NOMO-1 treated with dmso at 0.1 percent for 144 hours (cell line): ENCODE measurements at regions not wholly inside any gene's neighbourhood (a gene's known extent, or its start where the extent isn't known, plus 50 kb on each side); places are given as distances from the start of the nearest gene placed in this dataset.
"Not testable (repeated sequence)": the region's sequence is repeated elsewhere in the genome, so short reads cannot be mapped to it uniquely, and the experiment has no call there.

Experiments used
- DNase-seq: peaks from one replicate; lab custom pipeline; 2025; ENCODE audit not compliant: unreplicated experiment; lab: John Stamatoyannopoulos, UW

DNA sequence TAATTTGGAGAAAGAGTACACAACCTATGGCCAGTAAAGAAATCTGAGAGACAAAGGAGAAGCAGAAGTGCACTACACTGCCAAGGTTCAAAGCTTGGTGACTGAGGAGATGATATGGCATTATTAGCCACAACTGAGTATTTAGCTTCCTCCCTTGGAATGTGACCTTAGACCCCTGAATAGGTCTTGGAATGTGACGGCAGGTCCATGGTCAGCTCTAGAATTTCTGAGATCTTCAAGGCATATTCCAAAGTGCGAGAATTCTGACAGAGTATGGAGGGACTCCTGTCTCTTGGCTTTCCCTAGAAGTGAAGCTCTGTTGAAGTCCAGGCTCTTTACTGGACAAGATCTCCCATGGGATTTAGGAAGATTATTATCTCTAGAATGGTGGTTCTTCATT lies 130.0 kb upstream of the FN1 start:
- DNase-seq, result no peak

DNA sequence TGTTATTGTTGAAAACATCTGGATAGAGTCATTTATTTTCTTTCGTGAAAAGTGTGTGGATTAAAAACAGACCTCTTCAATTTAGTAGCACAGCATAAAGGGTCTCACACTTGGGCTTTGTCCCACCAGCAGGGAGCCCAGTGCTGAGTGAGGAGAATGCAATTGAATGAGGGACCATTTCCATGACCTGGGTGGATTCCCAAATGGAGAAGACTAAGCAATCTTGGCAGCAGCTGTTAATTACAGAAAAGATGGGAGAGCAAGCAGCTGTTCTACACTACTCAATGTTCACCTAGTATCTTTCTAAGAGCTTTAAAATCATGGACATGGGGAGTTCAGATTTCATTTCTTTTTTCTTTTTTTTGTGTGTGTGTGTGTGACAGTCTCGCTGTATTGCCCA lies 121.8 kb upstream of the FN1 start:
- no peak for DNase-seq

DNA sequence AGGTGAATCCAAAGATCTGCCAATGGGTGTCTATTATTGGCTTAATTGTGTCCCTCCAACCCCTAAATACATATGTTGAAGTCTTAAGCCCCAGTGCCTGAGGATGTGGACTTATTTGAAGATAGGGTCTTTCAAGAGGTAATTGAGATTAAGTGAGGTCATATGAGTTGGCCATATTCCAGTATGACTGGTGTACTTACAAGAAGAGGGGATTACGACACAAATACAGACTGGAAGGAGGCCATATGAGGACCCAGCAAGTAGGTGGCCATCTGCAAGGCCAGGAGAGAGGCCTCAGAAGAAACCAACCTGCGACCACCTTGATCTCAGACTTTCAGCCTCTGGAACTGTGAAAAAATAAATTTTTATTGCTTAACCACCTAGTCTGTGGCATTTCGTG lies 121.1 kb upstream of the FN1 start:
- no peak for DNase-seq

- DNase-seq, result no peak
Observed at GRCh38 chr2:215554689-215555498, 119.0 kb upstream of the FN1 start.

DNA sequence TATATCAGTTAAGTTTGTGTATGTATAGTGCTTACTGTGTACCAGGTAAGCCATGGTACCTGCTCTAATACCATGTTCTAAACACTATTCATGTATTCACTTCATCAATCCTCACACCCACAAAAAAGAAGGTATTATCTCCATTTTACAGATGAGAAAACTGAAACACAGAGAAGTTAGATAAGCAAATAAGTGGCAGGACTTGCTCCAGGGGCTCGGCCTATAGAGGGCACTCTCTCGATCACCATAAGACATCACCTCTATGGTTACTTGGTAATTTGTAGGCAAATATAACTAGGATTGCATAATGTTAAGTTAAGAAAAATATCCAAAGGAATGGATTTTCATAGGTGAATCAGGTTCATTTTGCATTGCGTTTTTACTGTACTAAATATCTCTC lies 118.1 kb upstream of the FN1 start:
- DNase-seq, result no peak

- no peak for DNase-seq
Observed at GRCh38 chr2:215552144-215552580, 116.3 kb upstream of the FN1 start.

- DNase-seq, result no peak
Observed at GRCh38 chr2:215550331-215550730, 114.5 kb upstream of the FN1 start.

DNA sequence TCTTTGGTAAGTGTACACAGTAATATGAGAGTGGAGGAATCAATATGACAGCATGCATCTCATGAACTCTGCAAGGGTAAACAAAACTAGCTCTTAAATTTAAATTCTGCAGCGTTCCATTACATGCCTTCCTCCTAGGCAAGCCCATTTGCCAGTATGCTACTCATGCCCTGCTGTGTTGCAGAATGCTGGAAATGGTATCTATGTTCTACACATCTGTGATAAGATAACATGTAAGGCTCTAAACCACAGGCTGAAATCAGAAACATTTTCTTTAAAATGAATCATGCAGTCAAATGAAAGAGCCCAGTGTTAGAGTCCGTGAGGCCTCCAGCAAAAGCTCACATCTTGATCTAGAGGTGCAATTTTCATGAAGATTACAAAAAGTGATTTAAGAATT lies 112.8 kb upstream of the FN1 start:
- no peak for DNase-seq

GRCh38 chr2:215542690-215543089 lies 106.8 kb upstream of the FN1 start:
- no peak for DNase-seq

- DNase-seq, result no peak
Observed at GRCh38 chr2:215540658-215541057, 104.8 kb upstream of the FN1 start.

DNA sequence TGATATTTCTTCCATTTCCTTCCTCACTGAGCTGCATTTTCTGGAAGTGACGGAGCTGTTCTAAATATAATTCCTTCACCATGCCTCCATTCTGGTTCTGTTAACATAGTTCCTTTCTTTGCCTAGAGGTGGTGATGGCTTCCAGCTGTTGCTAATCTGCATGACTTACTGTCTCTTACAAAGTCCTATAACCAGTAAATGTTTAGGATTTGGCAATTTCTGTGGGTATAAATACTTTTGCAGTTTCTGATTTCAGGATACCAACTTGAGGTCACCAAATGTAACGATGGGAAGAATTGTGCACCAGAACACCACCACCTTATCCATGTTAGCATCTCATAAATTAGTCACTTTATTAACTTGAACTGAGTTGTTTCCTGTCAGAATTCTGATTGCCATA lies 101.7 kb upstream of the FN1 start:
- DNase-seq, result no peak

- no peak for DNase-seq
Observed at GRCh38 chr2:215536510-215536909, 100.6 kb upstream of the FN1 start.

DNA sequence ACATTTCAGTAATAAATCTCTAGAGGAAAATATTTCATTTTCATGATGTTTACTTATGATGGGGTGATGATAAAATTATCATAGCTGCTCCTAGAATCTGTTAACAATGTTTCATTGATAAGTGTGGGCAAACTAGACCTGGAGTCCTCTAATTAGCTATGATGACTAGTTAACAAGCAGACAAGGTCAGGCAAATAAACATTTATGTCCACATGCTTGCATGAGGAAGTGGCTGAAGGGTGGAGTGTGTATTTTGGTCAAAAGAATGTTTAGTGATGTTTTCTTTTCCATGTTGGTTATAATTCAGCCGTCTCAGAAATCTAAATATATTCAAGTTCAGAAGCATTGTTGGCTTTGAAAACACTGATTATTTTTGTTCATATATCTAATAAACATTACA lies 99.9 kb upstream of the FN1 start:
- no peak for DNase-seq

- DNase-seq, result no peak
Observed at GRCh38 chr2:215535125-215535668, 99.3 kb upstream of the FN1 start.

- DNase-seq, result not testable (repeated sequence)
Observed at GRCh38 chr2:215533716-215534115, 97.8 kb upstream of the FN1 start.

DNA sequence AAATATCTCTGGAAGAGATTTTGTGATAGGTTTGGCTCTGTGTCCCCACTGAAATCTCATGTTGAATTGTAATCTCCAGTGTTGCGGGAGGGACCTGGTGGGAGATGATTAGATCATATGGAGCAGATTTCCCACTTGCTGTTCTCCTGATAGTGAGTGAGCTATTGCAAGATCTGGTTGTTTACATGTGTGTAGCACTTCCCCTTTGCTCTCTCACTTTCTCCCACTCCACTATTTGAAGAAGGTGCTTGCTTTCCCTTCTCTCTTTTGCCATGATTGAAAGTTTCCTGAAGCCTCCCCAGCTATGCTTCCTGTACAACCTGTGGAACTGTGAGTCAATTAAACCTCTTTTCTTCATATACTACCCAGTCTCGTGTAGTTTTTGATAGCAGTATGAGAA lies 97.0 kb upstream of the FN1 start:
- DNase-seq, result no peak

DNA sequence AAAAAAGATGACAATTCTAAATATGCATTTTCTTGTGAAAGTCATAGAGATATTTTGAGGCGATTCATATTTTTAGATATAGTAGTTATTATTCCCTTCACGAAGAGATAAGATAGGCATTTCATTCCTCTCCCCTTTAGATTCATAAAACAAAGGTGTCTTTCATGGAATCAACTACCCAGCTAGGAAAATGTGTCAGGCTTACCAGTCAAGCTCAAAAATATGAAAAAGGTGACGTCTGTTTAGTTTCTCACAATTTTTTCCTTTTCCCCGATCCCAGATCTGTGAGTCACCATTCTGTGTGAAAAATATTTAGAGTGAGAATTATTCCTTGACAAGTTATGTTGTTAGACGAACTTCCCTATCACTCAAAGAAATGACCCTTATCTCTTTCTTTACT lies 95.4 kb upstream of the FN1 start:
- DNase-seq, result no peak

DNA sequence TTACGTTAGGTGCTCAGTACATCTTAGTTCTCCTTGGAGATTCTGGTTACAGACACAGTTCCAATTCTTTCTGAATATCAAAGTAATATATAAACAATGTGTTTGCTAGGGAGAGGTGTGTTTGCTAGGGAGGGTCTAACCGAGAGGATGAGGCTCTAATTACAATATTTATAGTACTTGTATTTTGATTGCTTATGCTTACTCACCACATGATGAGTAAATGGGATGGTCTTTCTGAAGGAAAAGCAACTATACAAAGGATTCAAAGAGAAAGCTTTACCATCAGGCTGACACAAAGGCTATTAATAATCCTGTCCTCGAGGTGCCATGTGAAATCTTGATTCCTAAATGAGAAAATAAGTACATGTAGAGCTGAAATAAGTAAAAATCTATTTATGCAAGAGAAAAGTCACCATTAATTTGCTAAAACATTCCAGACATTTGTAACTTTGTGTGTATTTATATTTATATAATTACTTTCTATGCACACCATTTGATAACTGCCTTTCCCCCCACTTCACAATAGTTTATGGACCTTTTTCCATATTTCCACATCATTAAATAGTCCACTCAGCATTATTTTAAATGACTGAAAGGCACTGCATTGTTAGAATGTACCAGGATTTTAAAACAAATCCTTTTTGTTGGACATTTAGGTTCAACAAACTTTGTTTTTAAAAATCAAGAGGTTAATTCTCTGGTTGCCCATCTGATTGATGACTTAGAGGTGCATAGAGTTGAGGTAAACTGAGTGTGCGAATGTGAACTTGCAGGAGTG lies 94.5 kb upstream of the FN1 start:
- DNase-seq, result no peak

DNA sequence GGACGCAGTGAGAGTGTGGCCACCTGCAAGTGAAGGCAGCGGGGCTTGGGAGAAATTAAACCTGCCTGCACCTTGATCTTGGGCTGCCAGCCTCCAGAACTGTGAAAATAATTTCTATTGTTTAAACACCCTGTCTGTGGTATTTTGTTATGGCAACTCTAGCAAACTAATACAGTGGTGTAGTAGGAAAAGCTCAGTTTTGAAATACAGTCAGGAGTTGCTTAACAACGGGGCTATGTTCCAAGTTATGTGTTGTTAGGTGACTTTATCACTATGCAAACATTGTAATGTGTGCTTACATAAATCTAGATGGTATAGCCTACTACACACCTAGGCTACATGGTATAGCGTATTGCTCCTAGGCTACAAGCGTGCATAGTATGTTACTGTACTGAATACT lies 93.4 kb upstream of the FN1 start:
- DNase-seq, result no peak

DNA sequence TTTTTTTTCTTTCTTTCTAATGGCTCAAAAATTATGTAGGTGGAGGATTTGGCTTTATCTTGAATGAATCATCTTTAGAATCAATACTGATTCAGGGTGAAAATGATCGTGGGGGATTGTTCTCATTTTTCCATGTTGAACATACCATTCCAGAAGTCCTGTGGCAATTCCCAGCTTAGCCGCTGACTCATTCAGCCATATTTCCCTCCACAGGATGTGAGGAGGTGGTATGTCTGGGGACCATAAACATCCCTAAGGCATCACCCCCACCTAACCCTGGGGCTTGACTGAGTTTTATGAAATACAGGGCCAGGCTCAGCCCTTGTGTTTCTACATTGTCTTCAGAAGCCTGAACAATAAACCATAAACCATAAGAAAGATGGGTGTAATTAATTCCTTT lies 92.7 kb upstream of the FN1 start:
- no peak for DNase-seq

DNA sequence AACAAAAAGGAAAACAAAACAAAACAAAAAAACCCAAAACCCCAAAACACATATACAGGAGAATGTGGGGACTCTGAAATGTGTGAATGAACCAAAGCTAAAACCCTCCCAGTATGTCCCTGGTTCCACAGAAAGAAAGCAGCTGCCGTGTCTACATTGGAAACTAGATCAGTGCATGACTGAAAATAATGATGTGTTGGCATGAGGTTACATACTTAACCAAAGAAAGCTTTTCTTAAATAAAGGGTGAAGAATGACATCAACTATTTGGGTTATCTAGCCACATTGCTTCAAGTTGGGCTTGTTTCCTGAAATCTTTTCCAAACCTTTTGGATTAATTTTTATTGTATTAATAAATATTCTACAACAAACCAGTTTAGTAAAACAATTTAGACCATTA lies 91.9 kb upstream of the FN1 start:
- no peak for DNase-seq

DNA sequence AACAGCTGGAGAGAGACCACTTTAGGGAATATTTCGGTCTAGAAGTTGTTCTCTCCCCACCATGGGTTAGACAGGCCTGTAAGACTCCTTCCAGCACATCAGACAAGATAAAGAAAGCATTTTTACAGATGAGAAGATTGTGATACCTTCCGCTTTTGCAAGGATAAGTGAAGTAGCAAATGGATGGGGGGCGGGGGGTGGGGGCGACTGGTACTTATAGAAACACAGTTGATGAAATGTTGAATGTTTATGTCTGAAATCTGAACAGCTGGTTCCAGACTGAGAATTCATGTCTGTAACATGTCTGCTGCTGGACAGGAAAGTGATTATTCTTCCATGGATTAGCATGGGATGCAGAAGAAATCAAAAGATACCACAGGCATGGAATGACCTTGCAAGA lies 90.5 kb upstream of the FN1 start:
- DNase-seq, result no peak
